GM18508 (cell line): ENCODE measurements at regions not wholly inside any gene's neighbourhood (a gene's known extent, or its start where the extent isn't known, plus 50 kb on each side); places are given as distances from the start of the nearest gene placed in this dataset.
"Not testable (repeated sequence)": the region's sequence is repeated elsewhere in the genome, so short reads cannot be mapped to it uniquely, and the experiment has no call there.

Experiments
- ATAC-seq: cut with Tn5 transposase; IDR thresholded peaks from one replicate; pipeline ENCODE4 v1.9.1; 2021; ENCODE audit warnings: moderate number of reproducible peaks; ENCODE audit not compliant: insufficient read depth, unreplicated experiment

GRCh38 chr12:93230326-93230720 lies 147.4 kb upstream of the NUDT4 start:
- no peak for ATAC-seq

GRCh38 chr12:93231938-93232337 lies 145.8 kb upstream of the NUDT4 start:
- ATAC-seq: no peak

GRCh38 chr12:93234641-93235040 lies 143.1 kb upstream of the NUDT4 start:
- no peak for ATAC-seq

- no peak for ATAC-seq
Observed at GRCh38 chr12:93235881-93236280, 141.8 kb upstream of the NUDT4 start.

GRCh38 chr12:93237235-93237915 lies 140.3 kb upstream of the NUDT4 start:
- ATAC-seq: no peak

GRCh38 chr12:93238512-93239262 lies 139.0 kb upstream of the NUDT4 start:
- not testable (repeated sequence) for ATAC-seq

GRCh38 chr12:93239789-93240188 lies 137.9 kb upstream of the NUDT4 start:
- not testable (repeated sequence) for ATAC-seq

- no peak for ATAC-seq
Observed at GRCh38 chr12:93242154-93242972, 135.4 kb upstream of the NUDT4 start.

GRCh38 chr12:93243382-93243688 lies 134.4 kb upstream of the NUDT4 start:
- no peak for ATAC-seq

- ATAC-seq: no peak
Observed at GRCh38 chr12:93243689-93244513, 133.8 kb upstream of the NUDT4 start.

GRCh38 chr12:93244514-93245077 lies 133.1 kb upstream of the NUDT4 start:
- ATAC-seq: no peak

GRCh38 chr12:93245543-93245942 lies 132.2 kb upstream of the NUDT4 start:
- ATAC-seq: peak; percentile 65

- no peak for ATAC-seq
Observed at GRCh38 chr12:93247313-93247991, 130.3 kb upstream of the NUDT4 start.

GRCh38 chr12:93252221-93252620 lies 125.5 kb upstream of the NUDT4 start:
- no peak for ATAC-seq

- no peak for ATAC-seq
Observed at GRCh38 chr12:93254911-93255310, 122.8 kb upstream of the NUDT4 start.

GRCh38 chr12:93256256-93256969 lies 121.3 kb upstream of the NUDT4 start:
- ATAC-seq: no peak

GRCh38 chr12:93261505-93262094 lies 116.1 kb upstream of the NUDT4 start:
- no peak for ATAC-seq

- ATAC-seq: no peak
Observed at GRCh38 chr12:93272997-93273396, 104.7 kb upstream of the NUDT4 start.
